ENCODE measurements at regions not wholly inside any gene's neighbourhood (a gene's known extent, or its start where the extent isn't known, plus 50 kb on each side); places are given as distances from the start of the nearest gene placed in this dataset.
A peak's percentile ranks its signal among the peaks of the same experiment; 100 is the strongest.
"Not testable (repeated sequence)": the region's sequence is repeated elsewhere in the genome, so short reads cannot be mapped to it uniquely, and the experiment has no call there.

DNA sequence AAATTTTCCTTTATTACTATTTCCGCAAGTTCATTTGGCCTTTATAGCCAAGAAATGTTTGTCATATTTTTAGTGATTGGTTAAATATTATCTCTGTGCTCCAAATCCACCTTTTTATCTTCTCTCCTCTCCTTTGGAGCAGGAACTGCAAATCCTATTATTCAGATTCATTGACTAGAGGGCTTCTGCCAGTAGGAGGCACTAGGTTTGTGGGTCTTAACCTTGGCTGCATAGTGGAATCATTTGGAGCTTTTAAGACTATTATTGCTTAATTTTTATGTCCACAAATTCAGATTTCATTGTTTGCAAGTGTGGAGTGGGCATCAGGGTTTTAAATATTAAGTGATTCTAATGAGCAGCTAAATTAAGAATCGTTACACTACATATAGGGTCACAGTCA lies 75.3 kb upstream of the SYT10 start:
- no peaks in the 10 kb centered on the region for H3K36me3 ChIP-seq
- H3K27ac ChIP-seq = no peak overlapping the region
- WGBS, 4 donors = 89 to 96% (median 92%) methylated on average over 2 of the region's 2 CpGs
- no peak overlapping the region for H3K4me3 ChIP-seq
- TF ChIP-seq POLR2A (IDR thresholded peaks at IDR 0.05) = no peak
- TF ChIP-seq, protein P1, sequence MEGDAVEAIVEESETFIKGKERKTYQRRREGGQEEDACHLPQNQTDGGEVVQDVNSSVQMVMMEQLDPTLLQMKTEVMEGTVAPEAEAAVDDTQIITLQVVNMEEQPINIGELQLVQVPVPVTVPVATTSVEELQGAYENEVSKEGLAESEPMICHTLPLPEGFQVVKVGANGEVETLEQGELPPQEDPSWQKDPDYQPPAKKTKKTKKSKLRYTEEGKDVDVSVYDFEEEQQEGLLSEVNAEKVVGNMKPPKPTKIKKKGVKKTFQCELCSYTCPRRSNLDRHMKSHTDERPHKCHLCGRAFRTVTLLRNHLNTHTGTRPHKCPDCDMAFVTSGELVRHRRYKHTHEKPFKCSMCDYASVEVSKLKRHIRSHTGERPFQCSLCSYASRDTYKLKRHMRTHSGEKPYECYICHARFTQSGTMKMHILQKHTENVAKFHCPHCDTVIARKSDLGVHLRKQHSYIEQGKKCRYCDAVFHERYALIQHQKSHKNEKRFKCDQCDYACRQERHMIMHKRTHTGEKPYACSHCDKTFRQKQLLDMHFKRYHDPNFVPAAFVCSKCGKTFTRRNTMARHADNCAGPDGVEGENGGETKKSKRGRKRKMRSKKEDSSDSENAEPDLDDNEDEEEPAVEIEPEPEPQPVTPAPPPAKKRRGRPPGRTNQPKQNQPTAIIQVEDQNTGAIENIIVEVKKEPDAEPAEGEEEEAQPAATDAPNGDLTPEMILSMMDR (IDR thresholded peaks at IDR 0.05) = peak in 1 of 12 donors; percentile 1
- no peaks in the 10 kb centered on the region for H3K4me1 ChIP-seq
- ATAC-seq (no peak), DNase-seq (no peak)
- intact Hi-C loops (cut with DNase I) = no loop called here
- no peaks in the 10 kb centered on the region for H3K27me3 ChIP-seq
- H3K9me3 ChIP-seq = no peaks in the 10 kb centered on the region

DNA sequence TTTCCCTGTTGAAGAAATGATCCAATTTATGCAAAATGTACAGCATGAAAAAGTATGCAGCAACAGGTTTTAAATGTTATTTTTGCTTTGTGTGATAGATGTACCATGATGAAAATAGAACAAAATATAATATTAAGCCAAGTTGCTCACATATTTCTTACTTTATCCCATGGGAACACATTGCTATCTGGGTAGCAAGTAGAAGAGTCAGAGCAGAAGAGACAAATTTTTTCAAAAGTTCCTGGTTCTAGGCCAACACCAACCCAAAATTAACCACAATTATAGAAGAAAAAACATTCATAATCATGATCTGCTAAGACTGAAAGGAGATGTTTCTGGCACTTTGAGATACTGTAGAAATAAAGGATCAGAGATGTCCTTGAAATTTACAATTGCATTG lies 79.9 kb upstream of the SYT10 start:
- ATAC-seq (no peak), DNase-seq (no peak)
- Histone ChIP-seq H3K27me3 (no peaks in the 10 kb centered on the region), H3K27ac (no peak overlapping the region), H3K36me3 (no peaks in the 10 kb centered on the region), H3K9me3 (peaks cover 0 to 3% (median 0%) of the 10 kb centered on the region in 12 donors), H3K4me3 (no peak overlapping the region), H3K4me1 (no peaks in the 10 kb centered on the region)
- intact Hi-C loops (cut with DNase I) = no loop called here
- TF ChIP-seq, protein P1 (IDR thresholded peaks at IDR 0.05) = no peak
- TF ChIP-seq POLR2A (IDR thresholded peaks at IDR 0.05) = no peak

DNA sequence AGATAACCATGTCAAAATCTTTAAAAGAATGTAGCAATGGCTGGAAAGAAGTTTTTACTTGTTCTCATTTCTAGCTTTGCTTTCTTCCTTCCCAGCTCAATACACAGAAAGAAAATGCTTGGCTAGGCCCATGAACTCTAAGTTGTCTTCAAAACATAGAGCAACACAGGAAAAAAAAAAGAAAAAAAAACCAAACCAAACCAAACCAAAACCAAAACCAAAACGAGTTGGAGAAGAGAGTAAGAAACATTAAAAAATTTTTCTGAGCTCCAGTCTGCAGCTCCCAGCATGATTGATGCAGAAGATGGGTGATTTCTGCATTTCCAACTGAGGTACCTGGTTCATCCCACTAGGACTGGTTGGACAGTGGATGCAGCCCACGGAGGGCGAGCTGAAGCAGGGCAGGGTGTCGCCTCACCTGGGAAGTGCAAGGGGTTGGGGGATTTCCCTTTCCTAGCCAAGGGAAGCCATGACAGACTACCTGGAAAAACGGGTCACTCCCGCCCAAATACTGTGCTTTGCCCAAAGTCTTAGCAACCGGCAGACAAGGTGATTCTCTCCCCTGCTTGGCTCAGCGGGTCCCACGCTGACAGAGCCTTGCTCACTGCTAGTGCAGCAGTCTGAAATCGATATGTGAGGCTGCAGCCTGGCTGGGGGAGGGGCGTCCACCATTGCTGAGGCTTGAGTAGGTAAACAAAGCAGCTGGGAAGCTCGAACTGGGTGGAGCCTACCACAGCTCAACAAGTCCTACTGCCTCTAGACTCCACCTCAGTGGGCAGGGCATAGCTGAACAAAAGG lies 81.1 kb upstream of the SYT10 start:
- 68 to 73% (median 69%) methylated on average over 7 to 12 of the region's 12 CpGs for WGBS, 4 donors
- H3K4me3 ChIP-seq; ATAC-seq; H3K4me1 ChIP-seq; H3K9me3 ChIP-seq; H3K27me3 ChIP-seq; intact Hi-C loops (cut with DNase I); H3K36me3 ChIP-seq; DNase-seq; H3K27ac ChIP-seq: not testable (repeated sequence)

DNA sequence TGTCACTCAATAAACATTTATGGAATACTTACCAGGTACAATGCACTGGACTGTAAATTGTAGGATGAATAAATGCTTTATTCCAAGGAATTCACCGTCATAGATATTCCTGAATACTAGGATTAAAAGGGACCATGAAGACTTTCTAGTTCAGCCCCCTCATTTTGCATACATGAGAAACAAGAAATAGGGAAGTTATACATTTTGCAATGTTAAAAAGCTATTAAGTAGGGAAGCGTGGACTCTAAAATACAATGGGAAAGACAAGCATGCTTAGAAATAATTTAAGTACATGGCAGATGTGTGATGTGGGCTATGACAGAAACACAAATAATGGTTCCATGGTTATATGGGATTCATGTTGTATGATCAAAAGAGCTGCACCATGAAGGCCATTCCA lies 89.4 kb upstream of the SYT10 start:
- Histone ChIP-seq H3K4me3 (no peak overlapping the region), H3K9me3 (peaks cover 0 to 10% (median 0%) of the 10 kb centered on the region in 12 donors), H3K27ac (peak overlapping the region in 1 of 12 donors; percentile 72), H3K36me3 (no peaks in the 10 kb centered on the region), H3K27me3 (no peaks in the 10 kb centered on the region), H3K4me1 (peaks cover 0 to 6% (median 0%) of the 10 kb centered on the region in 12 donors)
- WGBS, 4 donors = 70 to 83% (median 72%) methylated on average over 2 of the region's 2 CpGs
- ATAC-seq (no peak), DNase-seq (no peak)
- intact Hi-C loops (cut with DNase I) = no loop called here
- TF ChIP-seq, protein P1 (IDR thresholded peaks at IDR 0.05) = no peak
- TF ChIP-seq POLR2A (IDR thresholded peaks at IDR 0.05) = no peak

DNA sequence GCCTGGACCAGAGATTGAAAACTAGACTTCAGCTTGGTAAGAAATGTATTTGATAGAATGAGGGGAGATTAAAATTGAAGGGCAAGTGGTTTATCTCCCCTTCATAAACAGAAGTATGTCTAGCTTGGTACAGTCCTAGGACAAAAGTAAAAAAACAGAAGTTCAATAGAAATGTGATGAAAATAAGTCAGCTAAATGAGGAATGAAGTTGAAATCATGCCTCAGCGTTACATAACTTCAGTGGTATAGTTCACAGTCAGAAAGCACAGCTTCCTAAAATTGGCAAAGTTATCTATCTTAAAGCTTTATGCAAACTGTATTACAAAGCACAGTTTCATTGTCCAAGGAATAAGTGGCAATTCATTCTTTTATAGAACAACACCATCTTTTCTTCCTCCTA lies 90.2 kb upstream of the SYT10 start:
- intact Hi-C loops (cut with DNase I) = no loop called here

More for the DNA sequence above, 90.2 kb upstream of the SYT10 start:
- TF ChIP-seq, protein P1 (IDR thresholded peaks at IDR 0.05) = no peak
- no peak for TF ChIP-seq POLR2A (IDR thresholded peaks at IDR 0.05)
- DNase-seq (no peak), ATAC-seq (no peak)
- H3K4me1 ChIP-seq = peaks cover 0 to 6% (median 0%) of the 10 kb centered on the region in 12 donors
- peak overlapping the region in 1 of 12 donors; percentile 72 for H3K27ac ChIP-seq
- peaks cover 0 to 10% (median 0%) of the 10 kb centered on the region in 12 donors for H3K9me3 ChIP-seq
- no peak overlapping the region for H3K4me3 ChIP-seq
- 69 to 77% (median 74%) methylated on average over 1 of the region's 1 CpG for WGBS, 4 donors
- H3K36me3 ChIP-seq = no peaks in the 10 kb centered on the region
- H3K27me3 ChIP-seq = no peaks in the 10 kb centered on the region

Data from heart left ventricle (tissue), 16 donors.